Right lobe of liver (tissue), 6 donors: ENCODE measurements at regions not wholly inside any gene's neighbourhood (a gene's known extent, or its start where the extent isn't known, plus 50 kb on each side); places are given as distances from the start of the nearest gene placed in this dataset.

ENCODE experiments used
- ATAC-seq, 4 donors: fragments of 200-7000 bp; cut with Tn5 transposase; one replicate each; pipeline ENCODE4 v1.9.1; 2020; ENCODE audit warnings: mild to moderate bottlenecking in 4 of 4, moderate library complexity in 4 of 4
- DNase-seq, 3 donors: peaks; one replicate each; pipeline ENCODE4 v3.0.0-alpha.2; 2020
- H3K27ac ChIP-seq, 3 donors: fragments of 200-600 bp; one replicate each; pipeline ENCODE4 v1.8.0; 2022
- H3K27me3 ChIP-seq, 2 donors: fragments of 200-600 bp; one replicate each; pipeline ENCODE4 v1.8.0; 2022
- H3K36me3 ChIP-seq, 4 donors: fragments of 200-600 bp; sonication (generic) in 1 of 4; one replicate each; pipeline versions ENCODE4 v1.5.1 to v1.8.0; 2017 to 2022; ENCODE audit warnings: control low read depth in 1 of 4
- H3K4me1 ChIP-seq, 4 donors: fragments of 200-600 bp; sonication (generic) in 1 of 4; one replicate each; pipeline versions ENCODE4 v1.5.1 to v1.8.0; 2017 to 2022; ENCODE audit warnings: control low read depth in 1 of 4
- H3K4me3 ChIP-seq, 3 donors: fragments of 200-600 bp; one replicate each; pipeline ENCODE4 v1.8.0; 2022
- H3K9me3 ChIP-seq, 4 donors: fragments of 200-600 bp; sonication (generic) in 1 of 4; one replicate each; pipeline versions ENCODE4 v1.5.1 to v1.8.0; 2017 to 2022; ENCODE audit warnings: control low read depth in 1 of 4
- CTCF ChIP-seq, 4 donors: fragments of 200-600 bp in 3 of 4; fragments of 450-650 bp in 1 of 4; IDR thresholded peaks; one replicate each; pipeline versions ENCODE4 v1.5.1 to v1.8.0; 2016 to 2022; ENCODE audit warnings: antibody characterized with exemption in 4 of 4, mild to moderate bottlenecking in 2 of 4
- POLR2A ChIP-seq: fragments of 450-650 bp; IDR thresholded peaks from one replicate; pipeline ENCODE4 v1.6.1; 2017; ENCODE audit warnings: antibody characterized with exemption, mild to moderate bottlenecking
- WGBS: methylation state at CpG from one replicate; pipeline ENCODE4 v1.1.6; 2018; ENCODE audit warnings: low coverage, low lambda C conversion rate; ENCODE audit not compliant: insufficient coverage; ENCODE audit errors: missing lambda C conversion rate; 5-methylcytosine and 5-hydroxymethylcytosine counted together
- intact Hi-C, 2 donors: fragments of 100-400 bp; cut with DNase I; formaldehyde crosslinking; loops; one replicate each; pipeline versions ENCODE4 v1.11.2 to v1.14.1; 2022
- donor health status: DM: no; HTN: yes; CAD: no.
- donor health status: DM: no; HTN: no; CAD: no.
- donor health status: DM: no; HTN: no; CAD: no.
- donor health status: DM: no; HTN: yes; CAD: no.
- donor health status: DM: no; HTN: yes; CAD: no.

DNA sequence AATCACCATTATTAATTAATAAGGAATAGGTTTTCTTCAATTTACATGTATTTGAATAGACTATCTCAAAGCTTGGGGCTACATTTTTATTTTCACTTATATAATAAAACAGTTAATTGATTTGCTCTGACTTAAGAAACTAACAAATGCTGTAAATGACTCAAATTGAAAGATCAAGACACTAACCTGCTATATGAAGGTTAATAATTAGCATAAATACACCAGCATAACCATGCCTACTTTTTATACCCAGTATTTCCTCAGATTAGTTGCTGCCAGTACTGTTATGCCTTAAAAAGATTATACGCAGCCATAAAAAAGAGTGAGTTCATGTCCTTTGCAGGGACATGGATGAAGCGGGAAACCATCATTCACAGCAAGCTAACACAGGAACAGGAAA, 1545.1 kb downstream of the AMY1C start:
- Histone ChIP-seq H3K27ac (no peak overlapping the region), H3K36me3 (no peaks in the 10 kb centered on the region), H3K9me3 (no peaks in the 10 kb centered on the region), H3K4me1 (no peaks in the 10 kb centered on the region), H3K4me3 (no peak overlapping the region), H3K27me3 (no peaks in the 10 kb centered on the region)
- DNase-seq (no peak), ATAC-seq (no peak)
- intact Hi-C loops = no loop called here
- TF ChIP-seq POLR2A (no peak), CTCF (IDR thresholded peaks at IDR 0.05) (no peak)
- WGBS = 74% methylated on average over 2 of the region's 2 CpGs

- H3K36me3 ChIP-seq = no peaks in the 10 kb centered on the region
- H3K27ac ChIP-seq = no peak overlapping the region
- intact Hi-C loops = no loop called here
- H3K27me3 ChIP-seq = no peaks in the 10 kb centered on the region
- 15% methylated on average over 1 of the region's 1 CpG for WGBS
- no peak for ATAC-seq
- no peak overlapping the region for H3K4me3 ChIP-seq
- H3K9me3 ChIP-seq = no peaks in the 10 kb centered on the region
- no peak for DNase-seq
- no peak for TF ChIP-seq POLR2A
- TF ChIP-seq CTCF (IDR thresholded peaks at IDR 0.05) = no peak
- H3K4me1 ChIP-seq = no peaks in the 10 kb centered on the region
Measured at GRCh38 chr1:105310063-105310462, 1560.4 kb downstream of the AMY1C start.

- Histone ChIP-seq H3K9me3 (no peaks in the 10 kb centered on the region), H3K4me3 (no peak overlapping the region), H3K36me3 (no peaks in the 10 kb centered on the region), H3K4me1 (no peaks in the 10 kb centered on the region), H3K27ac (no peak overlapping the region), H3K27me3 (no peaks in the 10 kb centered on the region)
- DNase-seq (no peak), ATAC-seq (no peak)
- WGBS = 55% methylated on average over 3 of the region's 3 CpGs
- no peak for TF ChIP-seq POLR2A
- no peak for TF ChIP-seq CTCF (IDR thresholded peaks at IDR 0.05)
- intact Hi-C loops = no loop called here
Measured at GRCh38 chr1:105317976-105318375, 1568.3 kb downstream of the AMY1C start.

GRCh38 chr1:105326886-105327285, 1577.2 kb downstream of the AMY1C start:
- ATAC-seq (no peak), DNase-seq (no peak)
- Histone ChIP-seq H3K27me3 (no peaks in the 10 kb centered on the region), H3K4me1 (no peaks in the 10 kb centered on the region), H3K36me3 (no peaks in the 10 kb centered on the region), H3K4me3 (no peak overlapping the region), H3K27ac (no peak overlapping the region), H3K9me3 (no peaks in the 10 kb centered on the region)
- TF ChIP-seq CTCF (IDR thresholded peaks at IDR 0.05) (no peak), POLR2A (no peak)
- intact Hi-C loops = no loop called here
- 20% methylated on average over 1 of the region's 1 CpG for WGBS

GRCh38 chr1:105337420-105337819, 1587.7 kb downstream of the AMY1C start:
- no peak for ATAC-seq
- Histone ChIP-seq H3K4me3 (no peak overlapping the region), H3K36me3 (no peaks in the 10 kb centered on the region), H3K4me1 (no peaks in the 10 kb centered on the region), H3K27me3 (no peaks in the 10 kb centered on the region), H3K9me3 (no peaks in the 10 kb centered on the region), H3K27ac (no peak overlapping the region)
- no peak for DNase-seq
- intact Hi-C loops = no loop called here
- TF ChIP-seq CTCF (IDR thresholded peaks at IDR 0.05) = no peak
- TF ChIP-seq POLR2A = no peak
